ENCODE measurements at regions not wholly inside any gene's neighbourhood (a gene's known extent, or its start where the extent isn't known, plus 50 kb on each side); places are given as distances from the start of the nearest gene placed in this dataset.

DNA sequence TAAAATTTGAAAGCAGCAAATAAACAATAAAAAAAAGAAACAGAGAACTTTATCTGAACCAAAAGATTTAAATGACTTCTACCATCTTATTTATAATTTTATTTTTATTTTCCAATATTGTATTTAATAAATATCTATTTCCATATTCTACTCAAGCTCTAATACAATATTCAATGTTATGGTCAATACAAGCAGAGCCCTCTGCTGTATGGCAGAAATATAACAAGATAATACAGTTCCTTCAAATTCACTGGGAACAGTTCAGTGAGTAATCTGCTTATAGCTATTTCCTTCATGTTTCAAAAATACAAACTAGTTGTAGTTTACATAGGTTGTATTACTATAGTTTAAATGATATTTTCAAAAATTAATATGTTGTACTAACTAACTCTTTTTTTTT lies 332.7 kb downstream of the PRDM9 start:
- Histone ChIP-seq H3K4me2 (ENCODE audit: low read depth, low read length) (no peak overlapping the region), H3K27ac (ENCODE audit: extremely low read length, insufficient read depth, low read length) (no peak overlapping the region), H3K9ac (ENCODE audit: insufficient read depth, low read depth, low read length) (no peak overlapping the region), H3K27me3 (ENCODE audit: control insufficient read depth in 1 of 2, insufficient read depth in 2 of 2, low read length in 2 of 2) (no peaks in the 10 kb centered on the region), H3K9me3 (ENCODE audit: low read length) (peaks cover 30% of the 10 kb centered on the region), H3K4me3 (replicated peaks in 1 of 3; ENCODE audit: insufficient read depth in 1 of 3, low read depth in 2 of 3, low read length in 3 of 3) (no peak overlapping the region), H3K4me1 (ENCODE audit: insufficient read depth, low read length) (no peaks in the 10 kb centered on the region), H4K20me1 (ENCODE audit: insufficient read depth, low read length) (no peaks in the 10 kb centered on the region), H3K79me2 (ENCODE audit: insufficient read depth, low read length) (no peaks in the 10 kb centered on the region), H2AFZ (ENCODE audit: low read length) (no peak overlapping the region), H3K36me3 (replicated peaks in 1 of 2; ENCODE audit: control insufficient read depth in 1 of 2, insufficient read depth in 2 of 2, low read length in 2 of 2) (no peaks in the 10 kb centered on the region)
- no TSS peak for BruUV-seq (replicated peaks)
- TF ChIP-seq ZNF101 (CRISPR knock-in tag; IDR thresholded peaks at IDR 0.05; ENCODE audit: borderline replicate concordance, low read depth) (no peak), ZNF891 (CRISPR knock-in tag; IDR thresholded peaks at IDR 0.05) (no peak), ZNF431 (CRISPR knock-in tag; IDR thresholded peaks at IDR 0.05; ENCODE audit: borderline replicate concordance, low read depth) (no peak), KDM5B (CRISPR knock-in tag; IDR thresholded peaks at IDR 0.05; ENCODE audit: borderline replicate concordance) (no peak), ZNF644 (CRISPR knock-in tag; IDR thresholded peaks at IDR 0.05; ENCODE audit: low read depth) (no peak), KDM4B (CRISPR knock-in tag; IDR thresholded peaks at IDR 0.05) (no peak), DMAP1 (CRISPR knock-in tag; IDR thresholded peaks at IDR 0.05) (no peak), SP5 (CRISPR knock-in tag; IDR thresholded peaks at IDR 0.05; ENCODE audit: borderline replicate concordance, low read depth) (no peak), SRSF4 (IDR thresholded peaks at IDR 0.05; ENCODE audit: low read depth, low read length, poor library complexity, severe bottlenecking) (no peak)
- TF ChIP-seq, protein P1, sequence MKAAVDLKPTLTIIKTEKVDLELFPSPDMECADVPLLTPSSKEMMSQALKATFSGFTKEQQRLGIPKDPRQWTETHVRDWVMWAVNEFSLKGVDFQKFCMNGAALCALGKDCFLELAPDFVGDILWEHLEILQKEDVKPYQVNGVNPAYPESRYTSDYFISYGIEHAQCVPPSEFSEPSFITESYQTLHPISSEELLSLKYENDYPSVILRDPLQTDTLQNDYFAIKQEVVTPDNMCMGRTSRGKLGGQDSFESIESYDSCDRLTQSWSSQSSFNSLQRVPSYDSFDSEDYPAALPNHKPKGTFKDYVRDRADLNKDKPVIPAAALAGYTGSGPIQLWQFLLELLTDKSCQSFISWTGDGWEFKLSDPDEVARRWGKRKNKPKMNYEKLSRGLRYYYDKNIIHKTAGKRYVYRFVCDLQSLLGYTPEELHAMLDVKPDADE (CRISPR knock-in tag; IDR thresholded peaks at IDR 0.05), result no peak
- TF ChIP-seq, protein P2, sequence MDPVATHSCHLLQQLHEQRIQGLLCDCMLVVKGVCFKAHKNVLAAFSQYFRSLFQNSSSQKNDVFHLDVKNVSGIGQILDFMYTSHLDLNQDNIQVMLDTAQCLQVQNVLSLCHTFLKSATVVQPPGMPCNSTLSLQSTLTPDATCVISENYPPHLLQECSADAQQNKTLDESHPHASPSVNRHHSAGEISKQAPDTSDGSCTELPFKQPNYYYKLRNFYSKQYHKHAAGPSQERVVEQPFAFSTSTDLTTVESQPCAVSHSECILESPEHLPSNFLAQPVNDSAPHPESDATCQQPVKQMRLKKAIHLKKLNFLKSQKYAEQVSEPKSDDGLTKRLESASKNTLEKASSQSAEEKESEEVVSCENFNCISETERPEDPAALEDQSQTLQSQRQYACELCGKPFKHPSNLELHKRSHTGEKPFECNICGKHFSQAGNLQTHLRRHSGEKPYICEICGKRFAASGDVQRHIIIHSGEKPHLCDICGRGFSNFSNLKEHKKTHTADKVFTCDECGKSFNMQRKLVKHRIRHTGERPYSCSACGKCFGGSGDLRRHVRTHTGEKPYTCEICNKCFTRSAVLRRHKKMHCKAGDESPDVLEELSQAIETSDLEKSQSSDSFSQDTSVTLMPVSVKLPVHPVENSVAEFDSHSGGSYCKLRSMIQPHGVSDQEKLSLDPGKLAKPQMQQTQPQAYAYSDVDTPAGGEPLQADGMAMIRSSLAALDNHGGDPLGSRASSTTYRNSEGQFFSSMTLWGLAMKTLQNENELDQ (CRISPR knock-in tag; IDR thresholded peaks at IDR 0.05; ENCODE audit: borderline replicate concordance), result no peak
- DNase-seq (ENCODE audit: low spot score), result no peak
- intact Hi-C loops (cut with micrococcal nuclease; ENCODE audit: unreplicated experiment) (no loop called here), in situ Hi-C loops (cut with HindIII; ENCODE audit: extremely low pct_ligation_motif_present, low pct_unique_long_range_greater_than_20kb) (no loop called here)
- ATAC-seq, result no peak
- CTCF ChIA-PET (ENCODE audit: low intra/inter-chr PET ratio, low total read pairs), result no interaction called here
- POLR2A ChIA-PET, result no interaction called here
- FAIRE-seq, result no peak

Data from HepG2 (cell line).